ENCODE measurements at regions not wholly inside any gene's neighbourhood (a gene's known extent, or its start where the extent isn't known, plus 50 kb on each side); places are given as distances from the start of the nearest gene placed in this dataset.

DNA sequence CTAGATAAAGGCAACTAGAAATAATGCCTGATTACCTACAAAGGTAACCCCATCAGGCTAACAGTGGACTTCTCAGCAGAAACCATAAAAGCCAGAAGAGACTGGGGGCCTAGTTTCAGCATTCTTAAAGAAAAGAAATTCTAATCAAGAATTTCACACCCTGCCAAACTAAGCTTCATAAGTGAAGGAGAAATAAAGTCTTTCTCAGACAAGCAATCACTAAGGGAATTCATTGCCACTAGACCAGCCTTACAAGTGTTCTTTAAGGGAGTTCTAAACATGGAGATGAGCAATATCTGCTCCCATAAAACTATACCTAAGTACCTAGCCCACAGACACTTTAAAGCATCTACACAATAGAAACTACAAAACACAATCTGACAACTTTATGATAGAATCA, 823.5 kb downstream of the PCDH17 start:
- H3K9ac ChIP-seq (ENCODE audit: extremely low read depth, insufficient read length, low read length) = no peak overlapping the region
- H4K5ac ChIP-seq (ENCODE audit: insufficient read length, low read depth, low read length) = no peak overlapping the region
- H3K4me1 ChIP-seq (ENCODE audit: insufficient read depth, low read length) = no peaks in the 10 kb centered on the region
- H2AFZ ChIP-seq (ENCODE audit: low read length) = no peak overlapping the region
- H3K27me3 ChIP-seq (ENCODE audit: insufficient read depth, low read length) = no peaks in the 10 kb centered on the region; the same call in 1 of the 2 replicates
- H2BK5ac ChIP-seq (ENCODE audit: insufficient read length, low read length) = no peak overlapping the region
- Mint-ChIP-seq H3K4me1 (peaks cover 7 to 8% of the 10 kb centered on the region in 2 experiments), H3K36me3 (ENCODE audit: insufficient read depth in 1 of 3, low read depth in 3 of 3) (peaks cover 0 to 22% (median 3%) of the 10 kb centered on the region in 3 experiments; a peak in 3 of 7 replicates), H3K27ac (no peak overlapping the region), H3K9me3 (peaks cover 9 to 13% of the 10 kb centered on the region in 2 experiments), H3K4me3 (no peak overlapping the region), H3K27me3 (ENCODE audit: low read depth) (peaks cover 24% of the 10 kb centered on the region)
- no peaks in the 10 kb centered on the region for H3K9me3 ChIP-seq (ENCODE audit: control insufficient read depth, low read depth, low read length)
- H3K79me2 ChIP-seq (ENCODE audit: insufficient read depth, low read length) = no peaks in the 10 kb centered on the region
- H3T11ph ChIP-seq (ENCODE audit: low read length) = no peak overlapping the region
- no peak overlapping the region for H2BK20ac ChIP-seq (ENCODE audit: low read depth, low read length, poor library complexity, severe bottlenecking)
- no peak overlapping the region for H3K14ac ChIP-seq (ENCODE audit: insufficient read depth, low read length)
- no peak for DNase-seq
- H3K23me2 ChIP-seq (ENCODE audit: insufficient read length, low read depth, low read length, poor library complexity, severe bottlenecking) = no peaks in the 10 kb centered on the region
- H3K56ac ChIP-seq (ENCODE audit: insufficient read length, low read depth, low read length) = no peak overlapping the region
- H4K91ac ChIP-seq (ENCODE audit: insufficient read length, low read depth, low read length) = no peak overlapping the region
- no peak overlapping the region for H3K27ac ChIP-seq (ENCODE audit: insufficient read length, low read depth, low read length)
- H2BK15ac ChIP-seq (ENCODE audit: low read depth, low read length) = no peak overlapping the region
- no peak overlapping the region for H3K18ac ChIP-seq (ENCODE audit: insufficient read length, low read depth, low read length)
- no peak overlapping the region for H2BK120ac ChIP-seq (ENCODE audit: low read depth, low read length, poor library complexity, severe bottlenecking)
- H3K4me2 ChIP-seq (ENCODE audit: insufficient read depth, insufficient read length, low read length) = no peak overlapping the region
- no peaks in the 10 kb centered on the region for H3K79me1 ChIP-seq (ENCODE audit: insufficient read depth, low read depth, low read length, poor library complexity, severe bottlenecking)
- no peak overlapping the region for H3K4ac ChIP-seq (ENCODE audit: low read depth, low read length)
- H3K23ac ChIP-seq (ENCODE audit: insufficient read length, low read depth, low read length) = no peak overlapping the region
- H4K8ac ChIP-seq (replicated peaks; ENCODE audit: insufficient read length, low read depth, low read length) = no peak overlapping the region
- no peaks in the 10 kb centered on the region for H4K20me1 ChIP-seq (ENCODE audit: control insufficient read depth, insufficient read depth, insufficient read length)
- TF ChIP-seq CTCF (conservative IDR thresholded peaks at IDR 0.05) = no peak
- no peak overlapping the region for H2BK12ac ChIP-seq (ENCODE audit: insufficient read length, low read depth, low read length)
- H2AK5ac ChIP-seq (ENCODE audit: insufficient read length, low read length) = no peak overlapping the region
